Astrocyte (in vitro differentiated cells and primary cell): ENCODE measurements at regions not wholly inside any gene's neighbourhood (a gene's known extent, or its start where the extent isn't known, plus 50 kb on each side); places are given as distances from the start of the nearest gene placed in this dataset.

Experiments
- EZH2 ChIP-seq: IDR thresholded peaks from 2 replicates; pipeline ENCODE4 v1.6.1; 2012; ENCODE audit warnings: mild to moderate bottlenecking, low read length, inconsistent platforms; ENCODE audit not compliant: insufficient read depth
- TF ChIP-seq, protein P1 (sequence below): IDR thresholded peaks from 2 replicates; pipeline ENCODE4 v1.5.1; 2011; ENCODE audit warnings: low read depth, mild to moderate bottlenecking, inconsistent platforms, low read length, moderate library complexity; ENCODE audit not compliant: insufficient read depth

- TF ChIP-seq, protein P1, sequence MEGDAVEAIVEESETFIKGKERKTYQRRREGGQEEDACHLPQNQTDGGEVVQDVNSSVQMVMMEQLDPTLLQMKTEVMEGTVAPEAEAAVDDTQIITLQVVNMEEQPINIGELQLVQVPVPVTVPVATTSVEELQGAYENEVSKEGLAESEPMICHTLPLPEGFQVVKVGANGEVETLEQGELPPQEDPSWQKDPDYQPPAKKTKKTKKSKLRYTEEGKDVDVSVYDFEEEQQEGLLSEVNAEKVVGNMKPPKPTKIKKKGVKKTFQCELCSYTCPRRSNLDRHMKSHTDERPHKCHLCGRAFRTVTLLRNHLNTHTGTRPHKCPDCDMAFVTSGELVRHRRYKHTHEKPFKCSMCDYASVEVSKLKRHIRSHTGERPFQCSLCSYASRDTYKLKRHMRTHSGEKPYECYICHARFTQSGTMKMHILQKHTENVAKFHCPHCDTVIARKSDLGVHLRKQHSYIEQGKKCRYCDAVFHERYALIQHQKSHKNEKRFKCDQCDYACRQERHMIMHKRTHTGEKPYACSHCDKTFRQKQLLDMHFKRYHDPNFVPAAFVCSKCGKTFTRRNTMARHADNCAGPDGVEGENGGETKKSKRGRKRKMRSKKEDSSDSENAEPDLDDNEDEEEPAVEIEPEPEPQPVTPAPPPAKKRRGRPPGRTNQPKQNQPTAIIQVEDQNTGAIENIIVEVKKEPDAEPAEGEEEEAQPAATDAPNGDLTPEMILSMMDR, result no peak
- no peak for TF ChIP-seq EZH2
Measured at GRCh38 chr12:38120438-38120837, 196.1 kb upstream of the ALG10B start.
